Medulla oblongata (tissue), 1 donor: ENCODE measurements at regions not wholly inside any gene's neighbourhood (a gene's known extent, or its start where the extent isn't known, plus 50 kb on each side); places are given as distances from the start of the nearest gene placed in this dataset.
A peak's percentile ranks its signal among the peaks of the same experiment; 100 is the strongest.

Experiments used
- DNase-seq: peaks from one replicate; pipeline ENCODE4 v3.0.0-alpha.2; 2015; ENCODE audit errors: extremely low spot score

DNA sequence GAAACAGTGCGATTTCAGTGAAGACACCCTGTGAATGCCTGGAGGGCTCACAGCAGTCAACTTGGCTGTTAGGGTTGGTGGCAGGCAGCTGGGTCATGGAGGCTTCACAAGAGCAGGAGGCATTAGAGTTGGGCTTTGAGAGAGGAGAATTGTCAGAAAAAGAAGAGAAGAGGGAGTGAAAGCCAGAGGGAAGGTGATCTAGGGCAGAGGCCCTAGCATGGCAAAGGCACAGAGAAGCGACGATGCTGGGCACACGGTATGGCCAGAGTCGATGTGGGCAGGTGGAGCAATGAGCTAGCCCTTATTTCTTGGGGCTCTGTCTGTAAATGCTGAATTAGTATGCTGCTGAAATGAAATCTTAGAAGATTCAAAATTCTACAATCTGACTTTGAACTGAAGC is 52.6 kb upstream of the OLFM4 start:
- no peak for DNase-seq

GRCh38 chr13:52975161-52975560 is 53.5 kb upstream of the OLFM4 start:
- DNase-seq = no peak

GRCh38 chr13:52974711-52975110 is 53.9 kb upstream of the OLFM4 start:
- DNase-seq = no peak

DNA sequence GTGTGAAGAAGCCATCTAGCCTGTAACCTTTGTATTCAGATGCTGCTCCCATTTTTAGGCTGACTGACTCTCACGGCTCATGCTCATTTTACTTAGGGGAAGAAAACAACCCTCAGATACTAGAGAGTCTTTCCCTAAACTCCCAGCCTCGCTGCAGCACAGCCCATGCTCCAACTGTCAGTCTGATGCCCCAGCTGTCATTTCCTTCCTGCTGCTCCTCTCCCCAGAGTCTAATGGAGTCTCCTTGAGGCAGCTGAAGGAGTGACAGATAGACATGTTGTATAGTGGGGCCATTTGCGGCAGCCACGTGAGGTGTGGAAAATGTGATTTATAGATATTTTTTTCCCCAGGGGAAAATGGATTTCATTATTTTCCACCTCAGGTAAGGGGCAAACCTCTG is 59.2 kb upstream of the OLFM4 start:
- DNase-seq = no peak

GRCh38 chr13:52968074-52968700 is 60.4 kb upstream of the OLFM4 start:
- peak; percentile 90 for DNase-seq

DNA sequence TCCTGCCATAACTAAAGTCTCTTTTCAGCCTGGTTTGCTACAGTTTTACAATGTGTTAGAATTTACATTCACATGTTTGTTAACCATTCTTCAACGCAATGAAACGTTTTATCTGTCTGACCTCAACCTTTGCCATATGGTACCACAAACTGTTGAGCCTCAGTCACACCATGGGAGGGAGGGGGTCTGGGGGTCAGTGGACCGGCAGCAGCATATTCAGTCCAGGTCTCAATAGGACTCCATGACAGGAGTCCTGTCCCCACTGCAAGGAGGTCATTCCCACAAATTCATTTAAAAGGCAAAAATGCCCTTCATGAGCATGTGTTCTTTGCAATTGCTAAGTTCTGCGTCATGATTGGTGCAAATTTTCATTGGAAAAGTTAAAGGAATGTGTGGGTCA is 66.6 kb upstream of the OLFM4 start:
- DNase-seq = no peak

DNA sequence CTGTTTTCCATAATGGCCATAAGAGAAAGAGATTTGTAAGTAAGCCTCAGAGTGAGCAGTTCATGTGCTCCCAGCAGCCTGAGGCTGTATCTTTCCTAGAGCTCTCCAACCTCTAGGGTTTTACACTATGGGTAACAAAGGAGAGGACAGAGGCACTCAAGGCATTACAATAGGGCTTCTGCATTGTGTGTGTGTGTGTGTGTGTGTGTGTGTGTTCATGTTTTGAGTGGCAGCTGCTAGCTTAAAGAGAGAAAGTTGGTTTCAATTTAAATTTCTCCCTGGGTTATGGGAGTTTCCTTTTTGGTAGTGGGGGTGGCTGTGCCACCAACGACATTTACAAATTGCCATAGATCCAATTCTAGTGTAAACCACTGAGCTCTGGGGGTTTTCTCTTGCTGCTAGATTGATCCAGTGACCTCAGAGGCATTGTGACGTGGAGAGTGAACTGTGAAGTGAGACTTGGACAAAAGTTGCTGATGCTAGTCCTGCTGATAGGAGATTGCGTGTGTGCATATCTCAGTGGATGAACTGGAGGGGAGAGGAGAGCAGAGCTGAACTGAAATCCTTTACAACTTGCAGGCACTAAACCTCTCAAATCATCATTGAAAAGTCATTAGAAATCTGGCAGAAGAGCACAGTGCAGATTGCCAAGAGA is 67.2 kb upstream of the OLFM4 start:
- no peak for DNase-seq

- DNase-seq = peak; percentile 12
Observed at GRCh38 chr13:52955472-52955874, 73.1 kb upstream of the OLFM4 start.

GRCh38 chr13:52954838-52955237 is 73.8 kb upstream of the OLFM4 start:
- DNase-seq = no peak

- DNase-seq = no peak
Observed at GRCh38 chr13:52950436-52950956, 78.1 kb upstream of the OLFM4 start.

DNA sequence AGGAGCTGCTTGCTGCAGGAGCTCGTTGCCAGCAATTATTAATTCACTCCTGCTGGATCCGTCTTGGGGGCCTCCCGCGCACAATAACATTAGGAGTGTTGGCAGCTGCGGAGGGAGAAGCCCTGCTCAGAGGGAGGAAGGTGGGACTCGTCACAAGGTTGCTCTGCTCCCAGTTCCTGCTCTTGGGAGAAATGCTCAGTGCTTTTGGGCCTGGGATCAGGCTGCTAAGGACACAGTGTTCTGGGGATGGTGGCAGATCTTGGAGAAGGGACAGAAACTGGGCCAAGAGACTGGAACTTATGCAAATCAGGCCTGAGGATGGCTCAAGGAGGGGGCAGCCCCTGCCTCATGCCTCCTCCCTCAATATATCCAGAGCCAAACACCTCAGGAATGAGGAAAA is 78.9 kb upstream of the OLFM4 start:
- DNase-seq = peak; percentile 69

- DNase-seq = no peak
Observed at GRCh38 chr13:52949044-52949443, 79.6 kb upstream of the OLFM4 start.

DNA sequence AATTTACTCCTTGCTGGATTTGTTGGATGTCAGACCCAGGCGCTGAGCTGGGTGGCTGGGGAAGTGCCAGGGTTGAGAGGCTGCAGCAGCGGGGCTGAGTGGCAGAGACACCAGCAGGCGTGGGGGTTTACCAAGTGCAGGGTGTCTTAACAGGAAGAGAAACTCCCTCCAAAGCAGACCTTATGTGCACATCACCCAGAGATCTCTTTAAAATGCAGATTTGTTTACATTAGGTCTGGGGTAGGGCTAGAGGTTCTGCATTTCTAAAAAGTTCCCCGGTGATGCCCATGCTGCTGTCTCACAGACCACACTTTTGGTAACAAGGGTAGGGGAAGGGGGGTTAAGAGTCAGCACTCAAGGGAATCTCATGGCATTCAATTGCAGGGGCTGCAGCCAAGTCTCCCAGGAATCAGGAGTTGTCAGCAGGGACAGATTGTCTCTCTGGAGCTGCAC is 80.7 kb upstream of the OLFM4 start:
- DNase-seq = peak; percentile 35

DNA sequence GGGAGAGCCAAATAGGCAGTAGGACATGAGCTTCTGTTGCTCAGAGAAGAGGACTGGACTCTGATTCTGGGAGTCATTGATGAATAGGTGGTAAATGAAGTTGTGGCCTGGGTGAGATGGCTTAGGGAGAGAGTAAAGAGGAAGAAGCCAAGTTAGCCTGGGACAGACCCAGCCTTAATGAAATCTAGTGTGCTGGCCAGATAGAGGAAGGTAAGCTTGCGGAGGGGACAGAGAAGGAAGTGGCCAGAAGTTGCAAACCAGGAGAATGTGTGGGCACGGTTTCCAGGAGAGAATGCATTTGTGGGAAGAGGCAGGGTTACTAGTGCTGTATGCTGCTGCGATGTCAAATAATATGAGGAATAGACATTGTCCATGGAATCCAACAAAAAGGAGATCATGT is 83.3 kb upstream of the OLFM4 start:
- DNase-seq = peak; percentile 37

DNA sequence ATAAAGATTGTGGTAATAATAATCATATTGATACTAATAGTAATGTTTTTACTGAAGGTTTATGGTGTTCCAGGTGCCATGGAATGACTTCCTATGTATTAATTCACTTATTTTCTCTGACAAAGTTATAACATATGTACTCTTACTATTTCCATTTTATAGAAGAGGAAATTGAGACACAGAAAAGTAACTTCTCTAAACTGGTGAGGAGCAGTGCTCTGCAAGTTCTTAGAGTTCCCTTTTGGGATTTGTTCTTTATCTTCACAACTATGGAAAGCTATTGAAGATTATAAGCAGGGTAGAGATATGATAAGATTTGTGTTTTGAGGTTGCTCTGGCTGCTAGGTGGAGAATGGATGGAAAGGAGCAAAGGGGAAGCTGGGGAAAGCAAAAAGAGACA is 83.9 kb upstream of the OLFM4 start:
- peak; percentile 20 for DNase-seq

GRCh38 chr13:52938065-52938464 is 89.6 kb upstream of the PCDH8 start:
- DNase-seq = no peak

DNA sequence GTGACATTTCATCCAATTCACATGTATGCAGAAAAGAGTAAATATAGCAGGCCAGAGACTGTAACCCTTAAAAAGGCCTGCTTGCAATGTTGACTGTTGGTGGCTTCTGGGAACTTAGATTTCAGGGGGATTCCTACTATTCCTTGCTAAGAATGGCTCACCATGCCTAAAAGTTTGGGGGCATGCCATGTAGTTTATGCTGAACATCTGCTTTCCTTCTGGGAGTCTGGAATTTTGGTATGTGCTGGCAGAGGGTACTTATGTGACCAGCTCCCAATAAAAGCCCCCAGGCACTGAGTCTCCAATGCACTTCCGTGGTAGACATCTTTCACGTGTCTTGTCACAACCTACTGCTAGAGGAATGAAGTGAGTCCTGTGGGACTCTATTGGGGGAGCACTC is 88.4 kb upstream of the PCDH8 start:
- no peak for DNase-seq

DNA sequence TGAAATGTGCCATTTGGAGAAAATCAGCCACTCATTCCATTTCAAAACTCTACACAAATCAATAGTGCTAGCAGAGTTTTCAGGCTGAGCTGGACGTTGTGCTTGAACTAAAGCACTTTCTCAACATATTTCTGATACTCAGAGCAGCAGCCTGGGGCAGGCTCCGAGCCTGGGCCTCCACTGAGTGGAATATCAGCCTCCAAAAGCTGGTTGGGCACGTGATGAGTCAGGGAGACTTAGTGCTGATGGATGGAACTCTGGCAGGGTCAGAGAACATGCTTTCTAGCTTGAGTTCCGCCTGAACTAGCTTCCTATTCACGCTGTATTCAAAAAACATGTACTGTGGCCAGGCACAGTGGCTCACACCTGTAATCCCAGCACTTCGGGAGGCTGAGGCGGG is 85.8 kb upstream of the PCDH8 start:
- no peak for DNase-seq

- DNase-seq = no peak
Observed at GRCh38 chr13:52933547-52934210, 85.2 kb upstream of the PCDH8 start.

GRCh38 chr13:52933099-52933498 is 84.7 kb upstream of the PCDH8 start:
- DNase-seq = no peak

GRCh38 chr13:52932649-52933048 is 84.2 kb upstream of the PCDH8 start:
- DNase-seq = no peak

GRCh38 chr13:52931539-52932431 is 83.3 kb upstream of the PCDH8 start:
- DNase-seq = no peak
